AG09319 (cell line): ENCODE measurements at regions not wholly inside any gene's neighbourhood (a gene's known extent, or its start where the extent isn't known, plus 50 kb on each side); places are given as distances from the start of the nearest gene placed in this dataset.

Source experiments
- DNase-seq: peaks from one replicate; pipeline ENCODE4 v3.0.0-alpha.2; 2010; ENCODE audit warnings: low read depth; ENCODE audit errors: extremely low read depth
- TF ChIP-seq, protein P1 (sequence below): IDR thresholded peaks from 2 replicates; pipeline ENCODE4 v1.5.1; 2011; ENCODE audit warnings: low read depth, mild to moderate bottlenecking, inconsistent platforms, low read length, moderate library complexity

DNA sequence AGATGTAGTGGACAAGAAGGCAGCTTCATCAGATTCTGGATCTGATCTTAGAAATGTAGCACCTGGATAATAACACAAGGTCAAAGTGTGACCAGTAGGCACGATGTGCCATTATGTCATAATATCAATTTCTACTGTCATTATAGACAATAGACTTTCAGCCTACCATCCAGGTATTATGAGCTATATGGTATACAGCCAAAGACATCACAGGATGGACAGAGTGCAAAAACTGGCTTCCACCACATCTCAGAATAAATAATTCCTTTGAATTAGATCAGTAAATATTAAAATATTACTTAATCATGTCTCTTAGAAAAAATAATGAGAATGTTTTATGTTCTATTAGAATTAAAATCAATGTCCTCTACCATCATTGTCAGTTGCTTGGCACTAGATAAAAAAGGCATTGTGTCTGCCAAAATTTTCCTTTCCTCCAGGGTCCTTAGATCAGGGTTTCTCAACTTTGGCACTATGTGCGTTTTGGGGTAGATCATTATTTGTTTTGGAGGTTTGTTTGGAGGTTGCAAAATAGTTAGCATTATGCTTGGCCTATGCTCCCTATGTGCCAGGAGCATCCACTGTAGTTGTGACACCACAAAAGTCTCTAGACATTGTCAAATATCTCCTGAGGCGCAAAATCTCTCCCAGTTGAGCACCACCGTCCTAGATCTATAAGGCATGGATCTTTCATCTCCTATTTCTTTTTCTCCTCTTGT lies 86.7 kb upstream of the NRIP1 start:
- TF ChIP-seq, protein P1, sequence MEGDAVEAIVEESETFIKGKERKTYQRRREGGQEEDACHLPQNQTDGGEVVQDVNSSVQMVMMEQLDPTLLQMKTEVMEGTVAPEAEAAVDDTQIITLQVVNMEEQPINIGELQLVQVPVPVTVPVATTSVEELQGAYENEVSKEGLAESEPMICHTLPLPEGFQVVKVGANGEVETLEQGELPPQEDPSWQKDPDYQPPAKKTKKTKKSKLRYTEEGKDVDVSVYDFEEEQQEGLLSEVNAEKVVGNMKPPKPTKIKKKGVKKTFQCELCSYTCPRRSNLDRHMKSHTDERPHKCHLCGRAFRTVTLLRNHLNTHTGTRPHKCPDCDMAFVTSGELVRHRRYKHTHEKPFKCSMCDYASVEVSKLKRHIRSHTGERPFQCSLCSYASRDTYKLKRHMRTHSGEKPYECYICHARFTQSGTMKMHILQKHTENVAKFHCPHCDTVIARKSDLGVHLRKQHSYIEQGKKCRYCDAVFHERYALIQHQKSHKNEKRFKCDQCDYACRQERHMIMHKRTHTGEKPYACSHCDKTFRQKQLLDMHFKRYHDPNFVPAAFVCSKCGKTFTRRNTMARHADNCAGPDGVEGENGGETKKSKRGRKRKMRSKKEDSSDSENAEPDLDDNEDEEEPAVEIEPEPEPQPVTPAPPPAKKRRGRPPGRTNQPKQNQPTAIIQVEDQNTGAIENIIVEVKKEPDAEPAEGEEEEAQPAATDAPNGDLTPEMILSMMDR = no peak
- no peak for DNase-seq

DNA sequence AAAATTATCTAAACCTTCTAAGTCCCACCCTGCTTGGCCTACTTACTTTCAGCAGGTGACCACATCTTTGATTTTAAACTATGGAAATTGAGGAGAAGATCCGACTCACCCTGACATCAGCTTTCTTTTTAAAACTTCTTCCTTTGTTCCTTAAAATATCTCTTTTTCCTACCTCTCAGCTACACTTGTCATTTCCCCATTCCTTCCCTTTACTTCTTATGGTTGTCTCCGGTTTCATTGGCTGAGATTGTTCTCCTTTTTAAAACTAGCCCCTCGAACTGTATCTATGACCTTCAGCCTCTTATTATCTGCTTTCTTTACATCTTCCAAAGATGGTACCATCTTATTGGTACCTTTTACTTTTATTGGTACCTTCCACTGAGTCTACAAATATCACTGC lies 87.8 kb upstream of the NRIP1 start:
- DNase-seq = no peak
- TF ChIP-seq, protein P1 = no peak

DNA sequence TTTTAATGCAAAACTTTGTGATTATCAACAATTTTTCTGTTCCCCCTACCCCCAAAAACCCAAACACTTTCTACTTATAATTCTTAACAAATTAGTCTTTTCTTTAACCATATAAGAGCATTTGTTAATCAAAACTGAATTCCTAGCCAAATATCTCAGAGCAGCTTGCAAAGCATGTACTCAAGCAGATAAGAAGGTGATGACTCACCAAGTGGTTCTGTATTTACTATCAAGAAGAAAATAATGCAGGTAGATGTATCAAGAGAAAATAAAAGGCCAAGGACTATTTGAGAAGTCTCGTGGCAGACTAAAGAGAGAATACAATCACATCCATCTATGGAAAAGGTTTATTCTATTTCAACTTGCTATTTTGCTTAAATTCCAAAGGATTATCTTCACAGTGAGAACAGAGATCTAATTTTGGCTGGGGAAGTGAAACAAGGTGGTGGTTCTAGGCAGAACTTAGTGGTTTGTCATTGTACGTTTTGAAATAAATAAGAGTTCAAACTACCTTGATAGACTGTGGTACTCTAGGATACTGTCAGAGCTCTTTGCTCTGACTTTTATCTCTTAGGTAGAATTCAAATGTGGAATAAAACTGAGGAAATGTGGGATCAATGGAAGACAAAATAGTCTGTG lies 94.7 kb upstream of the NRIP1 start:
- TF ChIP-seq, protein P1 = no peak
- DNase-seq = no peak

DNA sequence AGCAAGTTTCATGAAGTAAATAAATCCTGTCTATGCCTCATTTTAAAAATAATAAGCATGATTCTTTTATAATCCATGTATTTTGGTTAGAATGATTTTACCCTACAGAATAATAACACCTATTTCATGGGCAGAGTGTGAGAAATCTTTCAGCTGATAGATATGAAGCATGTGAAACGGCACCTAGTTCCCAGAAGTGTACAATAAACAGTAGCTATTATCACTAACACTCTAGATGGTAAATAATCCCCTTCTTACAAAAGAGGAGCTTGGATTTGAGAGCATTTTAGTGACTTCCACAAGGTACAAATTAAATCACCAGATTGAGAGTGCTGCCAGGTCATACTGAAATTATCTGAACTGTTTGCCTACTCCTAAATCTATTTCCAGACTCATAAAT lies 95.3 kb upstream of the NRIP1 start:
- DNase-seq = no peak
- TF ChIP-seq, protein P1 = no peak

DNA sequence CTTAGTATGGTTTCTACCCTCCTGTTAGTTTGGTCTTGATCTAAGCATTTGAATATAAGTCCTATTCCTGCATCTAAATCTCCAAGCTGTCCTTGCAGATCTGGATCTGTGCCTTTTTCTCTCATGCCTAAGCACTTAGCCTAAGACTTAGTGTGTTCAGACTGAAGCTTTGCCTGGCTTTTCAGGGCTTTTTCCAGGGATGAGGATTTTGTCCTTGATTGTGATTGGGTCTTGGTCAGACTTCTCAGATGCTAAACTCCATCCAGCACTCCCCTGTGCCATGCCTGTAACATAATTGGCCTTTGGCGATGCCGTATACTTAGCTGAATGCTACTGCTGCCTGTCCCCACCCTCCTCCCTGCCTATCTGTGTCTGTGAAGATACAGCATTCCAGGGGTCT lies 98.1 kb upstream of the NRIP1 start:
- TF ChIP-seq, protein P1 = no peak
- no peak for DNase-seq

DNA sequence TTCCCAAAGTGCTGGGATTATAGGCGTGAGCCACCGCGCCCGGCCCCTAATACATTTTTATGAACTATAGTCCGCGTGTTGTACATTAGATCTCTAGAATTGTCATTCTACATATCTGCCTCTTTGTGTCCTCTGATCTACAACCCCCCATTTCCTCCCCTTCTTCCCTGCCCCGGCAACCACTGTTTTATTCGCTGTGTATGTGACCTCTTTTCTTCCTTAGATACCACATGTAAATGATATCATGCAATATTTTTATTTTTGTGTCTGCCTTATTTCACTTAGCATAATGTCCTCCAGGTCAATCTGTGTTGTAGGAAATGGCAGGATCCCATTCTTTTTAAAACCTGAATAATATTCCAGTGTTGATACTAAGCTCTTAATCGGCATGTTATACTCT lies 99.5 kb upstream of the NRIP1 start:
- TF ChIP-seq, protein P1 = no peak

DNA sequence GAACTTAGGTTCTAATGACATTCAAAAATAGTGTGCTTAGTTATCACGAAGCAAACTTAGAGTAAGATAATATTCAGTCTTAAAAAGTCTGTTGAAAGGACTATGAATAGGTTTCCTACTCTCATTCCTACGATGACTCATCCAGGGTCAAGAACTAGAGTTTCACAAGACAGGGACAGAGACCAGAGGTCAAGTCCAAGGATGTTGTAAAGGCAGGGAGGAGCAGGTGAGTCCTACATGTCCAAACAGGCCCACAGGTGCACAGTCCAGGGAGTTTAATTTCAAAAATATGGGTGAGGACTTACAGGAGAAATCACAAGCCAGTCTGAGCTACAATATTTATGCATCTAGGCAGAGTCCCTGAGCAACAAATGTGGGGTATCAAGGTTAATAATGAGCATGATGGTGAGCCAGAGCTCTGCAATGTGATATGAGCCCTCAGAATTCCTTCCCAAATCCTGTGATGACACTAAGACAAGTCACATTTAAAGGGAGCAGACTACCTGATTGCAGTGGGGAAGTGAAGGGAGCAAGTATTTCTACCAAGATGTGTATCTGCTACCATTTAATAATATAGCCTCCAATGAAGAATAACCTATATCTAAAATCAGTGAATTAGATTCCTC lies 100.0 kb upstream of the NRIP1 start:
- no peak for DNase-seq
- TF ChIP-seq, protein P1 = no peak

More for the DNA sequence above, 99.5 kb upstream of the NRIP1 start:
- no peak for DNase-seq
